Ishikawa (cell line): ENCODE measurements at regions not wholly inside any gene's neighbourhood (a gene's known extent, or its start where the extent isn't known, plus 50 kb on each side); places are given as distances from the start of the nearest gene placed in this dataset.

ENCODE experiments used
- EP300 ChIP-seq: IDR thresholded peaks from 2 replicates; pipeline ENCODE4 v1.6.1; 2012; ENCODE audit warnings: borderline replicate concordance
- RAD21 ChIP-seq: IDR thresholded peaks from 2 replicates; pipeline ENCODE4 v1.6.1; 2012; ENCODE audit warnings: low read depth
- REST ChIP-seq: IDR thresholded peaks from 2 replicates; pipeline ENCODE4 v1.6.1; 2012; ENCODE audit warnings: low read depth, mild to moderate bottlenecking
- TAF1 ChIP-seq: IDR thresholded peaks from 2 replicates; pipeline ENCODE4 v1.6.1; 2012; ENCODE audit warnings: low read depth, mild to moderate bottlenecking
- USF1 ChIP-seq: IDR thresholded peaks from 2 replicates; pipeline ENCODE4 v1.6.1; 2012
- YY1 ChIP-seq: IDR thresholded peaks from 2 replicates; pipeline ENCODE4 v1.6.1; 2012; ENCODE audit warnings: low read depth
- TF ChIP-seq, protein P1 (sequence below): IDR thresholded peaks from 2 replicates; pipeline ENCODE4 v1.6.1; 2012

- TF ChIP-seq, protein P1, sequence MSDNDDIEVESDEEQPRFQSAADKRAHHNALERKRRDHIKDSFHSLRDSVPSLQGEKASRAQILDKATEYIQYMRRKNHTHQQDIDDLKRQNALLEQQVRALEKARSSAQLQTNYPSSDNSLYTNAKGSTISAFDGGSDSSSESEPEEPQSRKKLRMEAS = no peak
- TF ChIP-seq EP300 (no peak), USF1 (no peak), REST (no peak), TAF1 (no peak), RAD21 (no peak), YY1 (no peak)
Measured at GRCh38 chr16:73888840-73889490, 407.6 kb upstream of the PSMD7 start.
